ENCODE measurements at regions not wholly inside any gene's neighbourhood (a gene's known extent, or its start where the extent isn't known, plus 50 kb on each side); places are given as distances from the start of the nearest gene placed in this dataset.

GRCh38 chr5:165757791-165758190 lies 2252.4 kb downstream of the MAT2B start:
- TF ChIP-seq CTCF (IDR thresholded peaks at IDR 0.05; ENCODE audit: low read depth, low read length, missing input control) (no peak), RXRA (IDR thresholded peaks at IDR 0.05) (no peak), ATF3 (IDR thresholded peaks at IDR 0.05) (no peak), GABPA (IDR thresholded peaks at IDR 0.05 in 1 of 2, conservative IDR thresholded peaks at IDR 0.05 in 1 of 2) (no peak), NR2F2 (IDR thresholded peaks at IDR 0.05) (no peak), SP1 (IDR thresholded peaks at IDR 0.05) (no peak), MAX (IDR thresholded peaks at IDR 0.05) (no peak), RAD21 (IDR thresholded peaks at IDR 0.05) (no peak), EGR1 (IDR thresholded peaks at IDR 0.05; ENCODE audit: low read depth in 2 of 2) (no peak), JUND (IDR thresholded peaks at IDR 0.05) (no peak), TAF1 (conservative IDR thresholded peaks at IDR 0.05) (no peak), YY1 (IDR thresholded peaks at IDR 0.05) (no peak)

All from liver (tissue), 3 donors.